K562 (cell line): ENCODE measurements at regions not wholly inside any gene's neighbourhood (a gene's known extent, or its start where the extent isn't known, plus 50 kb on each side); places are given as distances from the start of the nearest gene placed in this dataset.

ENCODE experiments used
- ATAC-seq: fragments of 200-7000 bp; cut with Tn5 transposase; 3 replicates; pipeline ENCODE4 v1.9.1; 2020; ENCODE audit warnings: moderate library complexity
- BruUV-seq: library from RNA; stranded (reverse); fragments of 400-500 nt; replicated peaks from 2 replicates; lab custom pipeline; 2021; lab: Mats Ljungman, UMichigan
- CTCF ChIA-PET: fragments of 300-600 bp; formaldehyde crosslinking; extraction: SDS; loops from one replicate; lab custom pipeline; 2021; ENCODE audit warnings: low intra/inter-chr PET ratio; lab: Yijun Ruan, JAX
- POLR2A ChIA-PET: fragments of 300-600, 350-650 bp; sonication (Branson Sonifier 250); formaldehyde crosslinking; extraction: SDS; loops from one replicate; lab custom pipeline; 2021; ENCODE audit warnings: antibody characterized with exemption, inconsistent platforms; lab: Yijun Ruan, JAX
- DNase-seq, 4 experiments: peaks; one replicate each; pipeline versions ENCODE4 v3.0.0 to v3.0.0-alpha.2; 2011 to 2018; ENCODE audit warnings: low spot score in 3 of 4, mixed read lengths in 3 of 4; ENCODE audit errors: extremely low read depth in 1 of 4
- FAIRE-seq: peaks from 2 replicates; lab custom pipeline; 2011; peaks lifted over from hg19 to GRCh38; lab: Jason Lieb, UNC
- H2AFZ ChIP-seq: 2 replicates; pipeline ENCODE4 v1.6.0; 2011; ENCODE audit warnings: low read depth, low read length, control low read depth, inconsistent platforms
- H3K27ac ChIP-seq: fragments of 200-600 bp; 3 replicates; pipeline ENCODE4 v1.8.0; 2011; ENCODE audit warnings: low read depth, mild to moderate bottlenecking, control low read depth, inconsistent platforms, low read length, moderate library complexity, mixed read lengths; ENCODE audit errors: extremely low read depth
- H3K27me3 ChIP-seq, 2 experiments: fragments of 300-600 bp in 1 of 2; 2 replicates in 1 of 2; 3 replicates in 1 of 2; pipeline versions ENCODE4 v1.6.0 to v1.8.0; 2011; ENCODE audit warnings: inconsistent platforms in 2 of 2, low read length in 2 of 2, mild to moderate bottlenecking in 1 of 2, mixed read lengths in 1 of 2, moderate library complexity in 1 of 2; ENCODE audit not compliant: control insufficient read depth in 2 of 2, insufficient read depth in 2 of 2
- H3K36me3 ChIP-seq: fragments of 300-600 bp; 3 replicates; pipeline ENCODE4 v1.8.0; 2011; ENCODE audit warnings: mild to moderate bottlenecking, low read length, inconsistent platforms; ENCODE audit not compliant: control insufficient read depth, insufficient read depth
- H3K4me1 ChIP-seq, 2 experiments: fragments of 200-600 bp in 1 of 2; replicated peaks in 1 of 2; 2 replicates in 1 of 2; 3 replicates in 1 of 2; pipeline versions ENCODE4 v1.5.1 to v1.8.0; 2011; ENCODE audit warnings: inconsistent platforms in 2 of 2, low read length in 2 of 2, mild to moderate bottlenecking in 1 of 2, mixed read lengths in 1 of 2, moderate library complexity in 1 of 2; ENCODE audit not compliant: control insufficient read depth in 2 of 2, insufficient read depth in 2 of 2
- H3K4me2 ChIP-seq: 2 replicates; pipeline ENCODE4 v1.6.1; 2011; ENCODE audit warnings: low read length, control low read depth, inconsistent platforms, mixed read lengths; ENCODE audit not compliant: insufficient read depth
- H3K4me3 ChIP-seq: fragments of 200-600 bp; sonication (generic), shearing (Covaris generic); 2 replicates; pipeline ENCODE4 v1.5.1; 2016; ENCODE audit warnings: control low read depth, inconsistent platforms
- H3K79me2 ChIP-seq: fragments of 200-600 bp; 3 replicates; pipeline ENCODE4 v1.8.0; 2011; ENCODE audit warnings: low read length, inconsistent platforms; ENCODE audit not compliant: control insufficient read depth, insufficient read depth
- H3K9ac ChIP-seq, 2 experiments: 2 replicates each; pipeline versions ENCODE4 v1.6.0 to v1.6.1; 2011; ENCODE audit warnings: low read depth in 2 of 2, low read length in 2 of 2, control low read depth in 1 of 2, inconsistent platforms in 1 of 2, mild to moderate bottlenecking in 1 of 2, mixed read lengths in 1 of 2; ENCODE audit not compliant: insufficient read depth in 1 of 2
- H3K9me1 ChIP-seq: one replicate; pipeline ENCODE4 v1.6.0; 2011; ENCODE audit warnings: inconsistent platforms, mild to moderate bottlenecking, low read length, moderate library complexity; ENCODE audit not compliant: control insufficient read depth, insufficient read depth
- H3K9me3 ChIP-seq: replicated peaks from 2 replicates; pipeline ENCODE4 v1.5.1; 2011; ENCODE audit warnings: low read depth, low read length, inconsistent platforms; ENCODE audit not compliant: control insufficient read depth, insufficient read depth
- H4K20me1 ChIP-seq: replicated peaks from 2 replicates; pipeline ENCODE4 v1.6.1; 2011; ENCODE audit warnings: low read length, inconsistent platforms, mixed read lengths; ENCODE audit not compliant: control insufficient read depth, insufficient read depth
- ARID4B ChIP-seq: sonication (generic); formaldehyde crosslinking; IDR thresholded peaks from 2 replicates; pipeline ENCODE4 v1.8.0; 2022; ENCODE audit warnings: mild to moderate bottlenecking, missing genetic modification reagents
- ARNT ChIP-seq, 2 experiments: fragments of 450-650 bp; IDR thresholded peaks; 2 replicates each; pipeline ENCODE4 v1.6.1; 2016; ENCODE audit warnings: mild to moderate bottlenecking in 1 of 2
- C11orf30 ChIP-seq: fragments of 450-650 bp; IDR thresholded peaks from 2 replicates; pipeline ENCODE4 v1.6.1; 2016; ENCODE audit warnings: low read depth, mild to moderate bottlenecking
- DEAF1 ChIP-seq: fragments of 450-650 bp; formaldehyde crosslinking; IDR thresholded peaks from 2 replicates; pipeline ENCODE4 v1.4.0; 2020; ENCODE audit warnings: mild to moderate bottlenecking, moderate library complexity
- PATZ1 ChIP-seq: fragments of 250-450 bp; sonication (Bioruptor Pico); IDR thresholded peaks from 2 replicates; pipeline ENCODE4 v1.5.0; 2020; ENCODE audit warnings: mild to moderate bottlenecking, borderline replicate concordance
- POLR2AphosphoS5 ChIP-seq: IDR thresholded peaks from 2 replicates; pipeline ENCODE4 v1.6.1; 2011; ENCODE audit warnings: mild to moderate bottlenecking, low read depth, low read length, moderate library complexity; ENCODE audit not compliant: control insufficient read depth, insufficient read depth
- SP1 ChIP-seq: sonication (generic); formaldehyde crosslinking; IDR thresholded peaks from 2 replicates; pipeline ENCODE4 v1.8.1; 2022; ENCODE audit warnings: mild to moderate bottlenecking, missing genetic modification reagents
- TEAD1 ChIP-seq, 2 experiments: fragments of 450-650 bp in 1 of 2; sonication (generic) in 1 of 2; formaldehyde crosslinking; IDR thresholded peaks; 2 replicates each; pipeline versions ENCODE4 v1.4.0 to v1.8.0; 2020 to 2022; ENCODE audit warnings: mild to moderate bottlenecking in 2 of 2, missing genetic modification reagents in 1 of 2
- TRIM28 ChIP-seq: fragments of 450-650 bp; IDR thresholded peaks from 2 replicates; pipeline ENCODE4 v1.6.1; 2017
- ZBTB43 ChIP-seq: sonication (generic); formaldehyde crosslinking; IDR thresholded peaks from 2 replicates; pipeline ENCODE4 v1.8.0; 2023; ENCODE audit warnings: mild to moderate bottlenecking, missing genetic modification reagents
- ZNF24 ChIP-seq: fragments of 450-650 bp; IDR thresholded peaks from 2 replicates; pipeline ENCODE4 v1.6.1; 2016
- ZZZ3 ChIP-seq: fragments of 450-650 bp; IDR thresholded peaks from 2 replicates; pipeline ENCODE4 v1.6.1; 2016; ENCODE audit warnings: antibody characterized with exemption, mild to moderate bottlenecking, moderate library complexity
- WGBS: fragments of 100-300 bp; shearing (Covaris generic); methylation state at CpG from one replicate; pipeline ENCODE4 v1.1.6; 2016; ENCODE audit warnings: low coverage, mixed read lengths; ENCODE audit not compliant: insufficient coverage; ENCODE audit errors: missing lambda C conversion rate; 5-methylcytosine and 5-hydroxymethylcytosine counted together
- in situ Hi-C: fragments of 300-500 bp; cut with MboI; formaldehyde crosslinking; loops from 4 replicates; pipeline ENCODE4 v1.15.0; 2018; ENCODE audit warnings: inconsistent platforms, mixed read lengths
- intact Hi-C: fragments of 100-400 bp; cut with micrococcal nuclease; formaldehyde crosslinking; loops from 2 replicates; pipeline ENCODE4 v1.14.2; 2022

- ATAC-seq (no peak), DNase-seq (no peak), FAIRE-seq (no peak)
- no peak overlapping the region for H3K27ac ChIP-seq
- H3K4me2 ChIP-seq = no peak overlapping the region
- H3K4me3 ChIP-seq = no peak overlapping the region
- H2AFZ ChIP-seq = peak overlapping the region; percentile 35; the same call in 1 of the 2 replicates
- in situ Hi-C loops = no loop called here
- H3K36me3 ChIP-seq = no peaks in the 10 kb centered on the region
- no TSS peak for BruUV-seq
- no peaks in the 10 kb centered on the region for H3K27me3 ChIP-seq
- ChIA-PET POLR2A (no interaction called here), CTCF (no interaction called here)
- H3K79me2 ChIP-seq = no peaks in the 10 kb centered on the region
- no peaks in the 10 kb centered on the region for H3K9me1 ChIP-seq
- TF ChIP-seq ZBTB43 (no peak), POLR2AphosphoS5 (no peak), ZNF24 (no peak), PATZ1 (CRISPR knock-in tag) (no peak), ZZZ3 (no peak), ARID4B (CRISPR knock-in tag) (no peak), DEAF1 (CRISPR knock-in tag) (no peak), SP1 (CRISPR knock-in tag) (no peak), C11orf30 (no peak), TRIM28 (no peak), ARNT (IDR thresholded peaks at IDR 0.05) (no peak), TEAD1 (CRISPR knock-in tag; IDR thresholded peaks at IDR 0.05) (no peak)
- H3K4me1 ChIP-seq = no peaks in the 10 kb centered on the region
- H3K9ac ChIP-seq = no peak overlapping the region
- 9% methylated on average over 3 of the region's 3 CpGs for WGBS
- H4K20me1 ChIP-seq = no peaks in the 10 kb centered on the region
- intact Hi-C loops = no loop called here
- no peaks in the 10 kb centered on the region for H3K9me3 ChIP-seq
These were observed 720.6 kb downstream of the RFPL4B start for GRCh38 chr6:113067612-113068275.
